HepG2 (cell line): ENCODE measurements at regions not wholly inside any gene's neighbourhood (a gene's known extent, or its start where the extent isn't known, plus 50 kb on each side); places are given as distances from the start of the nearest gene placed in this dataset.

ENCODE experiments used
- ATAC-seq: fragments of 200-7000 bp; cut with Tn5 transposase; 3 replicates; pipeline ENCODE4 v1.9.1; 2020; ENCODE audit warnings: mild to moderate bottlenecking, moderate library complexity
- BruUV-seq: library from RNA; stranded (reverse); fragments of 400-500 nt; replicated peaks from 2 replicates; lab custom pipeline; 2021; lab: Mats Ljungman, UMichigan
- CTCF ChIA-PET: fragments of 300-600 bp; formaldehyde crosslinking; extraction: SDS; loops from one replicate; lab custom pipeline; 2021; ENCODE audit warnings: low total read pairs, inconsistent platforms, low intra/inter-chr PET ratio; lab: Yijun Ruan, JAX
- POLR2A ChIA-PET: fragments of 350-600 bp; sonication (Branson Sonifier 250); formaldehyde crosslinking; loops from one replicate; lab custom pipeline; 2020; ENCODE audit warnings: antibody characterized with exemption, inconsistent platforms; lab: Yijun Ruan, JAX
- DNase-seq: peaks from one replicate; pipeline ENCODE4 v3.0.0-alpha.2; 2015; ENCODE audit warnings: low spot score
- FAIRE-seq: peaks from 3 replicates; lab custom pipeline; 2011; peaks lifted over from hg19 to GRCh38; lab: Jason Lieb, UNC
- H2AFZ ChIP-seq: one replicate; pipeline ENCODE4 v1.6.1; 2011; ENCODE audit warnings: low read length, inconsistent platforms
- H3K27ac ChIP-seq: fragments of 300-600 bp; 3 replicates; pipeline ENCODE4 v1.8.0; 2011; ENCODE audit warnings: mixed run types, mild to moderate bottlenecking, mixed read lengths, low read length, inconsistent platforms; ENCODE audit not compliant: insufficient read depth; ENCODE audit errors: extremely low read length
- H3K27me3 ChIP-seq, 2 experiments: fragments of 200-600 bp in 1 of 2; 2 replicates in 1 of 2; 3 replicates in 1 of 2; pipeline versions ENCODE4 v1.6.0 to v1.8.0; 2011; ENCODE audit warnings: low read length in 2 of 2, mild to moderate bottlenecking in 2 of 2, moderate library complexity in 2 of 2, inconsistent platforms in 1 of 2; ENCODE audit not compliant: insufficient read depth in 2 of 2, control insufficient read depth in 1 of 2
- H3K36me3 ChIP-seq, 2 experiments: fragments of 200-600 bp in 1 of 2; replicated peaks in 1 of 2; 2 replicates in 1 of 2; 3 replicates in 1 of 2; pipeline versions ENCODE4 v1.5.1 to v1.8.0; 2011; ENCODE audit warnings: low read length in 2 of 2, inconsistent platforms in 1 of 2; ENCODE audit not compliant: insufficient read depth in 2 of 2, control insufficient read depth in 1 of 2
- H3K4me1 ChIP-seq: 2 replicates; pipeline ENCODE4 v1.5.1; 2012; ENCODE audit warnings: low read length, inconsistent platforms; ENCODE audit not compliant: insufficient read depth
- H3K4me2 ChIP-seq: 2 replicates; pipeline ENCODE4 v1.6.0; 2011; ENCODE audit warnings: low read depth, low read length, inconsistent platforms
- H3K4me3 ChIP-seq, 3 experiments: fragments of 200-600 bp in 1 of 3; sonication (generic), shearing (Covaris generic) in 1 of 3; replicated peaks in 1 of 3; 2 replicates each; pipeline ENCODE4 v1.5.1; 2011 to 2016; ENCODE audit warnings: low read length in 3 of 3, inconsistent platforms in 2 of 3, low read depth in 2 of 3, mild to moderate bottlenecking in 2 of 3, control low read depth in 1 of 3, mixed read lengths in 1 of 3; ENCODE audit not compliant: insufficient read depth in 1 of 3
- H3K79me2 ChIP-seq: one replicate; pipeline ENCODE4 v1.6.1; 2011; ENCODE audit warnings: low read length, inconsistent platforms; ENCODE audit not compliant: insufficient read depth
- H3K9ac ChIP-seq: 2 replicates; pipeline ENCODE4 v1.6.0; 2011; ENCODE audit warnings: mild to moderate bottlenecking, low read depth, low read length, inconsistent platforms; ENCODE audit not compliant: insufficient read depth
- H3K9me3 ChIP-seq: 2 replicates; pipeline ENCODE4 v1.5.1; 2012; ENCODE audit warnings: mild to moderate bottlenecking, low read length
- H4K20me1 ChIP-seq: 2 replicates; pipeline ENCODE4 v1.6.0; 2011; ENCODE audit warnings: inconsistent platforms, mild to moderate bottlenecking, low read length, moderate library complexity; ENCODE audit not compliant: insufficient read depth
- CC2D1A ChIP-seq: sonication (generic); formaldehyde crosslinking; IDR thresholded peaks from 2 replicates; pipeline ENCODE4 v1.8.1; 2023; ENCODE audit warnings: mild to moderate bottlenecking, missing genetic modification reagents
- CSRNP1 ChIP-seq: sonication (generic); formaldehyde crosslinking; IDR thresholded peaks from 2 replicates; pipeline ENCODE4 v1.8.1; 2023; ENCODE audit warnings: mild to moderate bottlenecking, missing genetic modification reagents
- CSRNP2 ChIP-seq: sonication (generic); formaldehyde crosslinking; conservative IDR thresholded peaks from 2 replicates; pipeline ENCODE4 v1.8.0; 2022; ENCODE audit warnings: low read depth, missing genetic modification reagents
- EZH2 ChIP-seq: conservative IDR thresholded peaks from 2 replicates; pipeline ENCODE4 v1.6.1; 2012; ENCODE audit warnings: mild to moderate bottlenecking, low read depth, low read length, moderate library complexity
- HBP1 ChIP-seq: IDR thresholded peaks from 2 replicates; pipeline ENCODE4 v1.6.1; 2016; ENCODE audit warnings: low read depth, control low read depth
- HOXA3 ChIP-seq: sonication (generic); formaldehyde crosslinking; IDR thresholded peaks from 2 replicates; pipeline ENCODE4 v1.5.0; 2020; ENCODE audit warnings: missing genetic modification reagents
- NFYC ChIP-seq: IDR thresholded peaks from 2 replicates; pipeline ENCODE4 v1.6.1; 2016; ENCODE audit warnings: missing genetic modification reagents, missing compliant biosample characterization
- SIN3A ChIP-seq: IDR thresholded peaks from 2 replicates; pipeline ENCODE4 v1.6.1; 2011; ENCODE audit warnings: low read depth, mild to moderate bottlenecking, control low read depth, low read length, borderline replicate concordance
- SRSF4 ChIP-seq: fragments of 200-400 bp; formaldehyde crosslinking; IDR thresholded peaks from one replicate; pipeline ENCODE4 v1.6.1; 2018; ENCODE audit warnings: mild to moderate bottlenecking, low read depth, low read length, moderate library complexity; ENCODE audit not compliant: poor library complexity, severe bottlenecking
- TARDBP ChIP-seq: sonication (generic); formaldehyde crosslinking; IDR thresholded peaks from 2 replicates; pipeline ENCODE4 v1.8.0; 2022; ENCODE audit warnings: mild to moderate bottlenecking, missing genetic modification reagents
- TBP ChIP-seq: sonication (generic); formaldehyde crosslinking; IDR thresholded peaks from 2 replicates; pipeline ENCODE4 v1.5.0; 2020; ENCODE audit warnings: missing genetic modification reagents
- TMF1 ChIP-seq: sonication (generic); formaldehyde crosslinking; IDR thresholded peaks from 2 replicates; pipeline ENCODE4 v1.8.1; 2022; ENCODE audit warnings: low read depth, missing genetic modification reagents
- ZMYM2 ChIP-seq: sonication (generic); formaldehyde crosslinking; IDR thresholded peaks from 2 replicates; pipeline ENCODE4 v1.8.0; 2022; ENCODE audit warnings: mild to moderate bottlenecking, missing genetic modification reagents
- ZNF180 ChIP-seq: sonication (generic); formaldehyde crosslinking; IDR thresholded peaks from 2 replicates; pipeline ENCODE4 v1.4.0; 2020; ENCODE audit warnings: low read depth, missing genetic modification reagents, borderline replicate concordance
- ZNF24 ChIP-seq: fragments of 450-650 bp; IDR thresholded peaks from 2 replicates; pipeline ENCODE4 v1.6.1; 2017; ENCODE audit warnings: antibody characterized with exemption, mild to moderate bottlenecking
- ZNF614 ChIP-seq: IDR thresholded peaks from 2 replicates; pipeline ENCODE4 v1.6.1; 2018; ENCODE audit warnings: missing biosample characterization, missing genetic modification reagents, inconsistent platforms, borderline replicate concordance
- ZNF781 ChIP-seq: sonication (generic); formaldehyde crosslinking; IDR thresholded peaks from 2 replicates; pipeline ENCODE4 v1.5.1; 2020; ENCODE audit warnings: borderline replicate concordance, mild to moderate bottlenecking, missing genetic modification reagents; ENCODE audit errors: not compliant biosample characterization
- ZSCAN9 ChIP-seq: IDR thresholded peaks from 2 replicates; pipeline ENCODE4 v1.6.1; 2016; ENCODE audit warnings: borderline replicate concordance
- WGBS: methylation state at CpG from one replicate; pipeline ENCODE4 v1.1.6; 2017; ENCODE audit warnings: low lambda C conversion rate; 5-methylcytosine and 5-hydroxymethylcytosine counted together
- in situ Hi-C: cut with HindIII; loops from 2 replicates; pipeline ENCODE4 v1.10.0; 2017; ENCODE audit warnings: low pct_unique_long_range_greater_than_20kb; ENCODE audit not compliant: extremely low pct_ligation_motif_present
- intact Hi-C: fragments of 100-400 bp; cut with micrococcal nuclease; formaldehyde crosslinking; loops from one replicate; pipeline ENCODE4 v1.10.0; 2022; ENCODE audit not compliant: unreplicated experiment

- no peak overlapping the region for H2AFZ ChIP-seq
- no peak for DNase-seq
- no peak for FAIRE-seq
Observed at GRCh38 chr4:124514588-124514987, 197.9 kb downstream of the ANKRD50 start.

More at GRCh38 chr4:124514588-124514987, 197.9 kb downstream of the ANKRD50 start:
- Histone ChIP-seq H4K20me1 (no peaks in the 10 kb centered on the region), H3K36me3 (no peaks in the 10 kb centered on the region), H3K27me3 (no peaks in the 10 kb centered on the region), H3K4me2 (no peak overlapping the region), H3K4me3 (no peak overlapping the region), H3K27ac (no peak overlapping the region), H3K4me1 (no peaks in the 10 kb centered on the region), H3K9me3 (no peaks in the 10 kb centered on the region)
- ATAC-seq, result no peak
- in situ Hi-C loops, result no loop called here
- no TSS peak for BruUV-seq
- POLR2A ChIA-PET, result interaction anchor here (1.3 kb wide), 1 partner anchor 15 kb away, joined by 4 read pairs; no protein-coding TSS in a partner anchor
- WGBS, result 8% methylated on average over 2 of the region's 2 CpGs
- TF ChIP-seq HBP1 (CRISPR knock-in tag) (no peak), CC2D1A (no peak), TARDBP (CRISPR knock-in tag) (no peak), CSRNP2 (CRISPR knock-in tag) (no peak), NFYC (no peak), ZMYM2 (CRISPR knock-in tag) (no peak), ZNF180 (CRISPR knock-in tag) (no peak), TBP (CRISPR knock-in tag) (no peak), EZH2 (no peak), TMF1 (CRISPR knock-in tag) (no peak), SRSF4 (no peak), HOXA3 (CRISPR knock-in tag) (no peak), ZNF24 (no peak), CSRNP1 (CRISPR knock-in tag) (no peak), SIN3A (no peak), ZNF781 (no peak), ZSCAN9 (CRISPR knock-in tag) (no peak), ZNF614 (no peak)
- TF ChIP-seq, all 625 proteins: peak for 0
- intact Hi-C loops, result no loop called here
- no peak overlapping the region for H3K9ac ChIP-seq
- CTCF ChIA-PET, result no interaction called here
- H3K79me2 ChIP-seq, result no peaks in the 10 kb centered on the region
